Stimulated activated CD4-positive, alpha-beta T cell treated with anti-CD3 and anti-CD28 coated beads, Interleukin-12 subunit alpha, Interleukin-12 subunit beta, amount 100 ng/mL, for 24 hours (primary cell): ENCODE measurements at regions not wholly inside any gene's neighbourhood (a gene's known extent, or its start where the extent isn't known, plus 50 kb on each side); places are given as distances from the start of the nearest gene placed in this dataset.

Experiments
- DNase-seq, 2 experiments: peaks; one replicate each; pipeline ENCODE4 v3.0.0-alpha.2; 2020; ENCODE audit warnings: low read depth in 2 of 2

DNA sequence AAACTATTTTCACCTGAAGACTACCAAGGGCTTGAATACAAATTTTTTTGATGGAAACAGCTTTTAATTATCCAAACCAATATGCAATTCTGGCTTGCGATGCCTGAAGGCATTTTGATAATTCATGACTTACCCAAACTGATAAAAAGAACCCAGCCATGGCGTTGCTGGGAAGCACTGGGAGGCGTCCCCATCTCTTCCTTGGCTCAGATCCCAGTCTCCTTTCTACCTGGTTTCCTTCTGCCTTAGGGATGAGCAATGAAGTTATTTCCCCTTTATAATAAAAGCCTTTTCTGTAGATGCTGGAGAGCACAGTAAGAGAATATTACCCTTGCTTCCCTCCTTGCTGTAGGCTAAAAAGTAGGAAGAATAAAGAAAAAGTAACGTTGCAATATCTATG lies 129.1 kb upstream of the ANK3 start:
- no peak for DNase-seq

DNA sequence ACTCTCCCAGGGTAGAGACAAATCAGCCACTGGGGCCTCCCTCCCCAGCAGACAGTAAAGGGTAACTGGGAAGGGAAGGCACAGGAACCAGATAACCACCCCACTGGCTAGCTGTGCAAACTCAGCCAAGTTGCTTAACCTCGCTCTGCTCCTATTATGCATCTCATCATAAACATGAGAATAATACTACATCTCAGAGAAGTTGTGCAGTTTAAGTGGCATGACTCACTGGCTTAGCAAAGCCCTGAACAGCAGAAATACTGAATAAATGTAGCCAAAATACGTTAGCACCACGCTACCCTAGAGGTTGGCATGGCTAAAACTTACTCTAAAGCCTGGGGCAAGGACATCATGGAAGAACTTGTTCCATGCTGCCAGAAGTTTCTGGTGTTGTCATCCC lies 128.1 kb upstream of the ANK3 start:
- no peak for DNase-seq

DNA sequence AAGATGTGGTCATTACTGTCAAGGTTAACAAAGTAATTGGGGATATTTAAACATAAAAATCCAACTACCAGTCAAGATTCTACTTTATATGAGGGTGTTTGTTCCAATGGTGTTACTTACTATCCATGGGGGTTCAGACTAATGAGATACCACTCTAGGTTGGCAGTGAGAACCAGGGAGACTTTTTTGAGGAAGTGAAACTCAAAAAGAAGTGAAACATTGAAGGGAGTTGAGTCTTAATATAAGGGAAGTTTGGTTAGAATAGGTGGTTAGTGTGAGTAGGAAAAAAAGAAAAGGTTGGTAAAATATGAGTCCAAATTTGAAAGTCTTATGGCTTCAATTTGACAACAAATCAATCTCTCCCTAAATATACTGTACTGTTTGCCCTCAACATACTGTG lies 123.6 kb upstream of the ANK3 start:
- DNase-seq, result no peak

DNA sequence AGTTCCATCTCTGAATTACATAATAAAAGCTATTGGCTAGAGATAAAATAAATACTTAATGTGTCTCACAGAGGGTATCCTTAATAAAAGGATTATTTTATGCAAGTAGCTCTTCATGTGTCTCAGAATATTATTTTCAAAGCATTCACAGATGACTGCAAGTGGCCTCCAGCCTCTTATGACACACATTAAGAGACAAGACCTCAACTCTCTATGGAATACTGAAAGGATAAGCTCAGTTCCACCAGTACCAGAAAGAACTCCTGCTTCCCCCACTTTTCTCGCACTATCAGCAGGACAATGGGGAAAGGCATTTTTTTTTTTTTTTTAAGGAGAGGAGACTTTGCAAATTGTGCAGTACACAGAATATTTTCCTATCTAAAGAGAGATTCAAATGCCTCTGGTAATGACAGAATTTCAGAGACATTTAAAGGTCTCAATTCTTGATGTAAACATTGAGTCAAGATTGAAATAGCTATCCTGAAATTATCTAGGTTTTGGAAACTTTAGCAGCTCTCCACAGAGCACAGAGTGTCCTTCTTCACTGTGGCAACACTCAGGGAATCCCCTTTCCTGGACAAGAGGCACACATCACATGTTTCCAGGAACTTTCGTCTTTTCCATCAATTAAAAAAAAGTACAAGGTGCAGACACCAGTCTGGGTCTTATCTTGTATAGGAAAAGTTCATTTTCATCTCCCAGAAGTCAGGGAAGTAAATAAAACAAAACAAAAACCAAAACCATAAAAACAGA lies 122.0 kb upstream of the ANK3 start:
- DNase-seq, result no peak

DNA sequence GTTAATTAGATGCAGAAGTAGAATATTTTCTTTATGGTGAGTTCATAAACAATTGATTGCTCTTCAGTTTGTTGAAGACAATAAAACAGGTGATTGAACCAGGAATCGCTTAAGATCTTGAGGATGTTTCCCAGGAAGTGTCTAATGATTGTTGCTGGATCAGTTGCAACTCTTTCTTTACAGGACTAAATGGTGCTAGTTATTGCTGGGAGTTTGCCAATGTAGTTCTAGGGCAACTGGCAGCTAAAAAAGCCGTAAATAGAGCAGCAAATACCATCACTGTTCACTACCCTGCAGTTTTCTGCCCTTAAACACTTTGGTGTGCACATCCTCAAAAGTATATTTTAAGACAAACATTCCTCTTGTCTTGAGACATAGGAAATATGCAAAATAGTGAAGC lies 119.2 kb upstream of the ANK3 start:
- DNase-seq, result no peak

DNA sequence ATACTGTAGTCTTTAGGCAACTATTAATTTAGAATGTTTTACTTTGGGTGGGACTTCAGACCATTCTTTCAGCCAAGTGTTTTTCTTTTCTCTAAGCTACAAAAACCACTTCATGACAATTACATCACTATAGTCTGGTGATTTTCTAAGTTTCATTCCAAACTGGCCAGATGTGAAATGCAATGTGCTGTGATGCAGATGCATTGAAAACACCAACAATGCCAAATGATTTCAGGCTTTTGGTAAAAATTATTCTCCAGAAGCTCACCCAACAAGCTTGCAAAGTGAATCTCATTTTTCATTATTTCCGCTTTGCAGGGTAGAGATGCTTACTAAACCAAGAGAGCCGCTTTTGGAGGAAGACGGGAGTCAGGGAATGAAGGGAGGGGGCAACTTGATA lies 118.4 kb upstream of the ANK3 start:
- no peak for DNase-seq

DNA sequence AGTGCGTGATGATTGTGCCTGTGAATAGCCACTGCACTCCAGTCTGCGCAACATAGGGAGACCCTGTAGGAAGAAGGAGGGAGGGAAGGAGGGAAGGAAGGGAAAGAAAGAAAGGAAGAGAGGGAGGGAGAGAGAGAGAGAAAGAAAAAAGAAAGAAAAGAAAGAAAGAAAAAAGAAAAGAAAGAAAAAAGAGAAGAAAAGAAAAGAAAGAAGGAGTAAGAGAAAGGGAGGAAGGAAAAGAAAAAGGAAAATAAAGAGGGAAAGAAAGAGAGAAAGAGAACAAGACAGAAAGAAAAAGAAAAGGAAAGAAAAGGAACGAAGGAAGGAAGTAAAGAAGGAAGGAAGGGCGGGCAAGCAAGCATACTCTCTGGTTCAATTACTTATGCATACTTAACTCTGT lies 112.9 kb upstream of the ANK3 start:
- no peak for DNase-seq

DNA sequence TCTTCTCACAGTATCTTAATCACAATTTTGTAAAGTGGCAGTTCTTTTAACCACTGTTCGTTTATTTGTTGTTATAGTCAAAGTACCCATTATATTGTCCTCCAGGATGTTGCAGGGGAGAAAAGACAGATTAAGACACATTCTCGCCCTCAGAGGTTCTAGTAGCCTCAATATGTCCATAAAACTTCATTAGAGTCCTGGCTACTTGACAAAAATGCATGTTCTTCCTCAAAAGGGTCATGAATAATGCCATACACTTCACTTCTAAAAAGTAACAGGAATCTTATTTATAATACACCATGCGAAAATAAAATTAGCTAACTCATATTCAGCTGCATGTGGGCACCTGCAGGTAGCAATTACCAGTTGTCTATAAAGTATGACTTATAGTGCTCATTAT lies 109.3 kb upstream of the ANK3 start:
- DNase-seq, result no peak

DNA sequence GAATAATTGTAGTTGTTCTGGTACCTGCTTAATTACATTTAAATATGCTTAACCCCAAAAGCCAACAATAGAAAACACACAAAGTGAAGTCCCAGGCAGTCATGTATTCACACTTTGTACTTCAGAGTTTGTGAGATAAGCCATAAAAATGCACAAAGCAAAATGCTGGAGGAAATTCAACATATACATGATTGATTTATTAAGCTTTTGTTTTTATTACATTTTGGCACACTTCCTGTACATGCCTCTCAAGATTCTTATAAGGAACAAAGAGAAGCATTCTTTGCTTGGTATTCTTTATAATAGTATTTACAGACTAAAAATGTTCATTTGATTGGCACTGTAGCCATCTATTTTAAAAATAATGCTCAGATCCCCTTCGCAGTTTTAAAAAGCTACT lies 107.7 kb upstream of the ANK3 start:
- no peak for DNase-seq

DNA sequence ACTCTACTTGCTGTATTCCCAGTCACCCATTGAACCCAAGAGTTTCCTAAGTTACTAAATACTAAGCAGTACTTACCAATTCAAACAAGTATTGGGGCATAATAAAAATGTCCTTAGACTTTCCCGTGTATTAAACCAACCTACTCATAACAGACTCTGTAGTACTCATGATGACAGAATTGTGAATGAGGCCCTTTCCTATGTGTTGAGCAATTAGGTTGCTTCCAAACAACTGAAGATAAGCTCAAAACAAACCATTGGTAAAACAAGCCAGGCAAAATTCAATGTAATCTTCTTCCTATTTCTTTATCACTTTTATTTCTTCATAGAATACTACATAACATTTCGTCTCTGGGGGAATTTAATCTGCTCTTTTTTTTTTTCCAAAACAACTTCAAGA lies 106.5 kb upstream of the ANK3 start:
- no peak for DNase-seq

DNA sequence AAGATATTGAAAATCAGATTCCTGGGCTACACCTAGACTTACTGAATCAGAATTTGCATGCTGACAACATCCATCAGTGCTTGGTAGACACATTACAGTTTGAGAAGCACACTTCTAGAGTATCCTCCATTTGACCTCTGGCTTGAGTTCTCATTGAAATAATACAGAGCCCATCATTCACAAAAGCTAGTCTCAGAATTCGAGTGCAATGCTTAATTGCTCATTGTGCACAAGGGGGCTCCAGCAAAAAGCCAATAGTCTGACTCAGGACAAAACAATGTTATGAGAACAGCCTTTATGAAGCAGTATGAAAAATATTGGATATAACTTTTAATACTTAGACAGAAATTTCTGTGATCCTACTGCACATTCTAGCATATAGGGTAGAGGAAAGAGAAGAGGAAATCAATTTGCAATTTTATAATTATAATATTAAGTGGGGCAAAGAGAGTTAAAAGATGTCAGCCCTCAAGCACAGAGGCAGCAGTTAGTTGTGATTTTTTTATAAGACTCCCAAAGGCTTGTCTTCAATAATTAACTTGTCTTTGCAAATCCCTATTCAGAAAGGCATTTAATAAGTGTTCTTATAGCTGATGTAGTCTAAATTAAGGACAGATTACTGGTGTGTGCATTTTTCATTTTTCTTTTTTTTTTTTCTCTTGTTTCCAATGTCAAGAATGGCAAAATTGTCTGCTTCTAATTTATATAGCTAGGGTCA lies 105.8 kb upstream of the ANK3 start:
- DNase-seq, result no peak

DNA sequence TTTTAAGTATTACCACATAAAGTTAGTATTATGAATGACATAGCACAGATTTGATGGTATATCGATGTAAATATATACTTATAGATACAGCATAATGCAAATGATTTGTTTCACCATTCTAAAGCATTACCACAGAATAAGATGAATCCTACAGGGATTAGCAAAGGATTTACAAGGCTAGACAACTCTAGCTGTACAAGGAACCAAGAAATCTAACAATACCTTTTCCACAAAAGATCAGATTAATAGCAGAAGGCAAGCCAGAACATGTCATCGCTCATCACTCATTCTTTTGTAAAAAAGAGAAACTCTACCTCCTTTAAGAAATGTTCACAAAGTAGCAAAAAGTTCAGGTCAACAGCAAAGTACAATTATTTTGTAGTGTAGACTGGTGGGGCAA lies 105.1 kb upstream of the ANK3 start:
- DNase-seq, result no peak

DNA sequence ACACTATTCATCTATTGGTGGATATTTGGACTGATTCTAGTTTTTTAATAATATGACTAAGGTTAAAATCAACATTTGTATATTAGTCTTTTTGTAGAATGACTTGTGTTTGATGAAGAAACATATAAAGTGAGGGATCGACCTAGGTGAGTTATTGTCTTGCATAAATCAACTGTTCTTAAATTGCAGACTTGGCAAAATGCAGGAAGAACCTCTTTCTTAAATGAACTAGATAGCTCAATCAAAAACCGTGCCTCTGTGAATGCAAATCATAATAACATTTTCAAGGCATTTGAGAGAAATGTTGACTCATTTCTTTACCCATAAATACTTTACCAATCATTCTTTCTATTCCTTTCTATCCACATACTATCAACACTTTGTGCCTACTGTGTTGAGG lies 101.5 kb upstream of the ANK3 start:
- no peak for DNase-seq

DNA sequence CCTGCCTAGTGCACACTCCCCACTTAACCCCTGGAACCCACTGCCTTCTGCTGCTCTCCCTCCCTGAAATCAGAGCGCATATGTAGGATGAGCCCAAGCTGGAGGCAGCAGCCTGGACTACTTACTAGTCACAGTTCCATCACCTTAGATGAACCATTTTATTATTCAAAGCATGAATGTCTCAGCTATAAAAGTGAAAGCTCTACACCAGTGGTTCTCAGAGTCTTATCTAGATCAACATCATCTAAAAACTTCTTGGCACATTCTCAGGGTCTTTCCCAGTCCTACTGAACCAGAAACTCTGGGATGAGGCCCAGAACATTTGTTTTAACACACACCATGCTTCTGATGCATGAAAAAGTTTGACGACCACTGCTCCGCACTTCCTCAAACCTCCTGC lies 100.3 kb upstream of the ANK3 start:
- no peak for DNase-seq

DNA sequence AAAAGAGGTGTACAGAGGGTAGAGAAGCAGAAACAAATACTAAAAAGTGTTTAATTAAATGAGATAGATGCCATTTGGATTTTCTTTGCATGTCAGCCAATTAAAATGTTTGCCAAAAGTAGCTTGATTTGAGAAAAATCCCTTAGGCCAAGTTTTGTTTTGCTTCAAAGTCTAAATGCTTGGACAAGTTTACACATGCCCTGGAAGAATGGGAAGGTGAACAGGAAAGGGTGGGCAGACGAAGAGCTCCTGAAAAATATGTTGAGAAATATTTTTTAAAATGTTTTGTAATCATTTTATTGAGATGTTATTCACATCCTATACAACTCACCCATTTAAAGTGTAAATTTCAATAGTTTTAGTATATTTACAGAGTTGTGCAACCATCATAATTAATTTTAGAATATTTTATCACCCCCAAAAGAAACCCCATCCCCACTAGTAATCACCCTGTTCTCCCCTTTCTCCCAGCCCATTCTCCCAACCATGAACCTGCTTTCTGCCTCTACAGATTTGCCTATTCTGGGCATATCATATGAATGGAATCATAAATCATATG lies 98.5 kb upstream of the ANK3 start:
- no peak for DNase-seq

DNA sequence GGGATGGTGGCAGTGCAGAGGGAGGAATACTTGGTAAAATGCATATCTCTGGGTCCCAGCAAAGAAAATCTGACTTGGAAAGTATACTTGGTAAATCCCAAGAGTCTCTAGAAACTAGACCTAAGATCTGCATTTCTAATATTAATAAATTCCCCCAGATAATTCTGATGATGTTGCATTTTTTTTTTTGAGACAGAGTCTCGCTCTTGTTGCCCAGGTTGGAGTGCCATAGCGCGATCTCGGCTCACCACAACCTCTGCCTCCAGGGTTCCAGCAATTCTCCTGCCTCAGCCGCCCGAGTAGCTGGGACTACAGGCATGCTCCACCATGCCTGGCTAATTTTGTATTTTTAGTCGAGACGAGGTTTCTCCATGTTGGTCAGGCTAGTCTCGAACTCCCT lies 97.9 kb upstream of the ANK3 start:
- DNase-seq, result no peak

DNA sequence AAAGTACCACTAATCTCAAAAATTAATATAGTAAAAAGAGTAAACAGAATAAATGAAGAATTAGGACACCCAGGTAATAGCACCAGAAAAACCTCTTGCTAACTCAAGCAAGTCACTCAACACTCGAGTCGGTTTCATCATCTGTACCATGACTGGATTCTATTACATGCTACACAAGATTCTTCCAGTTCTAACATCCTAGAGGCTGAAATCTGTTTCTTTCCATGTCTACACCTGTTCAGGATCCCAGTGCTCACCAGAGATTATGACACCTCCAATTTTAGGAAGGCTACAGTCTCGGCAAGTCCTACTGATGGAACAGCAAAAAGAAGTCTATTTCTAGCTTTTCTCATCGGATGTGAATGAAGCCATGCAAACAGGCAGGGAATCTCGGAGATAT lies 95.3 kb upstream of the ANK3 start:
- DNase-seq, result no peak

DNA sequence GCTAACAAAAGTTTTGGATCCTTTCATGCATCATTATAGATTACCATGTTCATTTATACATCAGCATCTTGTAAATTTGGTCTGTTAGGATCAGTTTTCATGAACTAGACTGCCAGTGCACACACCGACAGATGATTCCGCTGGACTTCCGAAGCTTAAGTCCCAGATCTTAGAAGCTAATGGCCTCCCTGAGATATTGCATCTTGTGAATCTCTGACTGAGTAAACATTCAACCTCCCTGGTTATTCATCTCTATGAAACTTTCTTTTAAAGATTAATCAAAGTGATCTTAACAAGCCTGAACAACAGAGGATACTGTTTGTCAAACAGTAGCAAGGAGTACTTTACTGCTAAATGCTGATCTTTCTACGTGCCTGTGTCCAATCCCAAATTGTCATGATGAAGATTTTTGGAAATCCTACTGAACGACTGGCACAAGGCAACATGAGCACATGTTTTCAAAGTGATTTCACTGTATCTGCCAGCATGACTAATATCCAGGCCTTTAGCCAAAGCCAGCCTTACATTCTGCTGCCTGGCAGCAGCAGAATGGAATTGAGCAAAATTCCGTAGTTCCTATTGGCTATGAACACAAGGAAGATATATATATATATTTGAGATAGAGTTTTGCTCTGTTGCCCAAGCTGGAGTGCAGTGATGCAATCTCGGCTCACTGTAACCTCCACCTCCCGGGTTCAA lies 91.3 kb upstream of the ANK3 start:
- DNase-seq, result no peak

DNA sequence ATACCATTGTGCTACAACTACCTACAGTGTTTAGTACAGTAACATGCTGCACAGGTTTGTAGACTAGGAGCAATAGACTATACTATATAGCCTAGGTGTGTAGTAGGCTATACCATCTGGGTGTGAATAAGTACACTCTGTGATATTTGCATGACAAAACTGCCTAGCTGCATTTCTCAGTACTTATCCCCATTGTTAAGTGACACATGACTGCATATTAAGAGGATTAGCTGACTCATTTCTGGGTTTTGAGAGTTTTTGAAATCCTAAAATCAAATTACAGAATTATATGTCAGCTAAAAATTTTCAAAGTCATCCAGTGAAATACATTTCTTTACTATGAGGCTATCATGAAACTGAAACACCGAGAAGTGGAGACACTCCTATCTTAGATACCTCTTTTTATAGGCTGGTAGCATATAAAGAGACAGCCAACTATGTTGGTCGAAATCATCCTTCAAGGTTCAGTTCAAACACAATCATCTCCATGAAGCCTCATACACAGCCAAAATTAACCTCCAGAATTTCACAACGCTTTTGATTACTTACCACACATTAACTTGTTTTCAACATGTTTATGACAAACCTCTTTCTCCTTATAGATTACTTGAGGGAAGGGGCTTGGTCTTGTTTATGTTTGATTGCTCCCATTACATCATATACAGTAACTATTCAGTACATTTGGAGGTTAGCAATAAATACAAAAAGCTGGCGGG lies 89.8 kb upstream of the ANK3 start:
- no peak for DNase-seq

DNA sequence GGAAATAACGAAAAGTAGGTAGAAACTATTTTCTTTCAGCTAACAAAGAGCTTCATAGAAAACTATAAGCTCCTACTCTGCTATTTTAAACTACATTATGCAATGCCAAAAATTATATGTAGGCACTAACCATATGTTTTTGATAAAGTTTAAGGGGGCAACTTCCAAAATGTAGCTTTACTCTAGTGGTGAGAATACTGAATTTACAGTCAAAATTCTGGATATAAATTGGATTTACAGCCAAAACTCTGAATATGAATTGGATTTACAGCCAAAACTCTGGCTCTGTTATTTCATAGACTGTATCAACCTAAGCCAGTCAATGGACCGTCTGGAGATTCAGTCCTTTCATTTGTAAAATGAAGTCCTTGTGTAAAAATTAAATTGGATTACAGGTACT lies 86.8 kb upstream of the ANK3 start:
- no peak for DNase-seq

DNA sequence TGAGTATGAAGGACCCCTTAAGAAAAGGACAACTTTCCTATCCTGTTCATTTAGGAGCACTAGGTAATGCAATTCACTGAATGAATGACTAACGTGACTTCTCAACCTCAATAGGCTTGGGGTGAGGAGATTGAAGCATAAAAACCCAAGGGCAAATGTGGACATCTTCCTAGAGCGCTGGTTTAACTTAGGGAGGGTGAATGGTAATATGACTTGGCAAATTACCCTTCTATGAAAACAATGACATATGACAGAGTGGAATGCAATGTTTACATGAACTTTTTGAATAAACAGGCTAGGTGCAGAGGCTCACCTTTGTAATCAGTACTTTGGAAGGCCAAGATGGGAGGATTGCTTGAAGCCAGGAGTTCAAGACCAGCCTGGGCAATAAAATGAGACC lies 83.9 kb upstream of the ANK3 start:
- DNase-seq, result no peak

DNA sequence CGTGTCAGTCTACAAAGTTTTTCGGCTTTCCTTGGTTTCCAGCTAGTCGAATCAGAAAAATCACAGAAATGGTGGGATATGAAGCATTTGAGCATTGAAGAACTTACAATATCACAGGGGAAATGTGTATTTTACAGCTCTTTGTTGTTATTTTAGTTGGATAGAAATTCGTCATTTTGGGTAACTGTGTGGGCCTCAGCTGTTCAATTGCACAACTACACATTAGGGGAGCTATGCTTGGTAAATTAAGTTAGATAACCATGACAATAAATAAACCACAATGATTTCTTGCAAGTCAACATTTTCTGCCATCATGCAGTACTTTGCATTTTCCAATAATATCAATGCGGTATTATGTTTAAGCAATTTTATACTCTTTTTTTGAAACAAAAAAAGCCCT lies 80.4 kb upstream of the ANK3 start:
- DNase-seq, result no peak
